Lower leg skin (tissue), 3 donors: ENCODE measurements at regions not wholly inside any gene's neighbourhood (a gene's known extent, or its start where the extent isn't known, plus 50 kb on each side); places are given as distances from the start of the nearest gene placed in this dataset.

Source experiments
- CTCF ChIP-seq, 3 donors: fragments of 450-650 bp; IDR thresholded peaks; one replicate each; pipeline ENCODE4 v1.5.1; 2016; ENCODE audit warnings: antibody characterized with exemption in 3 of 3, mild to moderate bottlenecking in 3 of 3, moderate library complexity in 2 of 3
- POLR2A ChIP-seq, 2 donors: fragments of 450-650 bp; IDR thresholded peaks; one replicate each; pipeline ENCODE4 v1.6.1; 2016 to 2017; ENCODE audit warnings: antibody characterized with exemption in 2 of 2, mild to moderate bottlenecking in 1 of 2, moderate library complexity in 1 of 2

GRCh38 chr2:144099340-144099739 is 420.6 kb downstream of the ZEB2 start:
- no peak for TF ChIP-seq POLR2A (IDR thresholded peaks at IDR 0.05)
- no peak for TF ChIP-seq CTCF (IDR thresholded peaks at IDR 0.05)
